Uterus (tissue), 2 donors: ENCODE measurements at regions not wholly inside any gene's neighbourhood (a gene's known extent, or its start where the extent isn't known, plus 50 kb on each side); places are given as distances from the start of the nearest gene placed in this dataset.

ENCODE experiments used
- CTCF ChIP-seq, 4 experiments: fragments of 200-600 bp in 2 of 4; fragments of 450-650 bp in 2 of 4; sonication (generic) in 2 of 4; IDR thresholded peaks; one replicate each; pipeline ENCODE4 v1.5.1; 2016 to 2019; ENCODE audit warnings: antibody characterized with exemption in 4 of 4, mild to moderate bottlenecking in 2 of 4, moderate library complexity in 1 of 4
- POLR2A ChIP-seq, 2 donors: fragments of 450-650 bp; IDR thresholded peaks; one replicate each; pipeline ENCODE4 v1.6.1; 2016; ENCODE audit warnings: antibody characterized with exemption in 2 of 2, mild to moderate bottlenecking in 1 of 2, moderate library complexity in 1 of 2

- no peak for TF ChIP-seq POLR2A (IDR thresholded peaks at IDR 0.05)
- no peak for TF ChIP-seq CTCF (IDR thresholded peaks at IDR 0.05)
Observed at GRCh38 chr6:21299216-21299615, 294.3 kb upstream of the SOX4 start.
